IgD-negative memory B cell (primary cell): ENCODE measurements at regions not wholly inside any gene's neighbourhood (a gene's known extent, or its start where the extent isn't known, plus 50 kb on each side); places are given as distances from the start of the nearest gene placed in this dataset.

ENCODE experiments used
- H3K27ac Mint-ChIP-seq, 3 donors: one replicate each; pipeline ENCODE4 v1.8.0; 2020 to 2022; ENCODE audit warnings: mild to moderate bottlenecking in 3 of 3, mixed read lengths in 3 of 3, moderate library complexity in 1 of 3
- H3K27me3 Mint-ChIP-seq: one replicate; pipeline ENCODE4 v1.8.0; 2021; ENCODE audit warnings: mixed read lengths
- H3K36me3 Mint-ChIP-seq: one replicate; pipeline ENCODE4 v1.8.0; 2020; ENCODE audit warnings: mild to moderate bottlenecking, mixed read lengths
- H3K4me1 Mint-ChIP-seq, 3 donors: one replicate each; pipeline ENCODE4 v1.8.0; 2020 to 2022; ENCODE audit warnings: mixed read lengths in 3 of 3, mild to moderate bottlenecking in 1 of 3
- H3K4me3 Mint-ChIP-seq, 4 donors: one replicate each; pipeline ENCODE4 v1.8.0; 2020 to 2022; ENCODE audit warnings: mild to moderate bottlenecking in 4 of 4, mixed read lengths in 4 of 4, moderate library complexity in 3 of 4
- H3K9me3 Mint-ChIP-seq, 3 donors: one replicate each; pipeline ENCODE4 v1.8.0; 2020 to 2021; ENCODE audit warnings: mixed read lengths in 3 of 3, mild to moderate bottlenecking in 1 of 3

DNA sequence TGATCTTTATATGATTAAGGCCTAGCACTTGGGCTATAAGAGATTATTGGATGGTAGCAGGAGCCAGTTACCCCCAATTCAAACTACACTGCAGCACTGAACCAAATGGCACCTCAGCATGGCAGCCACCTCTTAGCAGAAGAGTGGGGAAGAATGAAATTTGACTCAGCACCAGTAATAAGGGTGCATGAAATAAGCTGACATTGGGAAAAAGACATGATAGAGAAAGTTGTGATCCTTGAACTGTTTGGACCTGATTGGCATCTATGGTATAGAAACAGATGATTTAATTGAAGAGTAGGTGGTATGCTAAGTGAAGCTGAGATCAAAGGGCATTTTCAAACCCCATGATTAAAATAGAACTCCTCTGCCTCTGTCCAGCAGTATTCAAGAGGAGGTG, 389.5 kb downstream of the FOXG1 start:
- H3K9me3 Mint-ChIP-seq: peaks cover 0 to 6% (median 5%) of the 10 kb centered on the region in 3 donors
- no peaks in the 10 kb centered on the region for H3K36me3 Mint-ChIP-seq
- H3K27ac Mint-ChIP-seq: no peak overlapping the region
- no peaks in the 10 kb centered on the region for H3K27me3 Mint-ChIP-seq
- no peaks in the 10 kb centered on the region for H3K4me1 Mint-ChIP-seq
- no peak overlapping the region for H3K4me3 Mint-ChIP-seq

DNA sequence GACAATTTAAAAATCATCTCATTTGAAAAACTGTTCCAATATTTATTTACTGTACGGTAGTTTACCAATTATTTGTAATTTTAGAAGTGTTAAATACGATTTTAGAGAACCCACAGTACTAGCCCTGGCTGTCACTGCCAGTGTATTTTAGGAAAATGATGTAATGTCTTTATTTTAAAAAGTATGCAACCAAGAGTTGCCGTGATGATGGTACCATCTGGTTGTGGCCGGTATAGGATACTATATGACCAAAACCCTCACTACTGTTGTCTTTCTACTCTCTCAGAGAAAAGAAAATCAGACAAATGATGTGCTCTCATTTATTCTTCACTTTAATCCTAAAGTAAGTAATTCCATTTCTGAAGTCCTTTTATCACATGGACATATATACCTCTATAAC, 395.0 kb downstream of the FOXG1 start:
- Mint-ChIP-seq H3K27ac (no peak overlapping the region), H3K4me3 (no peak overlapping the region), H3K4me1 (no peaks in the 10 kb centered on the region), H3K9me3 (no peaks in the 10 kb centered on the region), H3K36me3 (no peaks in the 10 kb centered on the region), H3K27me3 (no peaks in the 10 kb centered on the region)

DNA sequence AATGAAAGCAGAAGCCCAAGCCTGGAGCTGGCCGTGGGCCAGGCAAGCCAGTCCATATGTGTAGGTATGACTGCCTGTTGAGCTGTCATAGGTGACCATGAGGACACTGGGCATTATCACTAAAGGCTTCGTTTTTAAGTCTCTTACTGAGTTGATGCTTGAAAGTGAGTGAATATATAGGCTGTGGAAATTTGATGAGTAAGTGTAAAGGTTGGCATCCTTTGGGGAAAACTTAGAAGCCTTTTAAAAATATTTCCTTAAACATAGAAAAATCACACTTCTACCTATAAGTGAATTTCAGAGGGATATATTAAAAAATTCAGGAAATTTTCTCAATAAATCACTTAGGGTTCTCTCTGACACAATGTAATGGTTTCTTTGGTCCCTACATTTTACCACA, 396.5 kb downstream of the FOXG1 start:
- Mint-ChIP-seq H3K4me1 (no peaks in the 10 kb centered on the region), H3K4me3 (no peak overlapping the region), H3K27me3 (no peaks in the 10 kb centered on the region), H3K27ac (no peak overlapping the region), H3K36me3 (no peaks in the 10 kb centered on the region), H3K9me3 (no peaks in the 10 kb centered on the region)

DNA sequence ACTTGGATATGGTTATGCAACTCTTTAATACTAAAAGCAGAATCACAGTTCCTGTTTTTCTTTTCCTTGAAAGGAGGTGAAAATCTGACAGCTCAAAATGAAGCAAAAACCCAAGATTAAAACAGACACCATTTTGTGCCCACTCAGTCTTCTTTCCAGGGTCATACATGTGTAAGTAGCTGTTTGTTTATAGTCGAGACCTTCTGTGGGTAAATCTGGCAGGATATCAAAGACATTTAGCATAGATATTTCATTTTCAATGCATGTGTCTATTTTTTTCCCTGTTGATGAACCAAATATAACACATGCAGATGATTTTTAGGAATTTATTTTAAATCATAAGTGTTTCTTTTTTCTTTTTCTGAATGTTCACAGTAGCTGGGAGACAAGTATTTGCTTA, 398.8 kb downstream of the FOXG1 start:
- Mint-ChIP-seq H3K27ac (no peak overlapping the region), H3K27me3 (no peaks in the 10 kb centered on the region), H3K4me1 (no peaks in the 10 kb centered on the region), H3K36me3 (no peaks in the 10 kb centered on the region), H3K9me3 (no peaks in the 10 kb centered on the region), H3K4me3 (no peak overlapping the region)

DNA sequence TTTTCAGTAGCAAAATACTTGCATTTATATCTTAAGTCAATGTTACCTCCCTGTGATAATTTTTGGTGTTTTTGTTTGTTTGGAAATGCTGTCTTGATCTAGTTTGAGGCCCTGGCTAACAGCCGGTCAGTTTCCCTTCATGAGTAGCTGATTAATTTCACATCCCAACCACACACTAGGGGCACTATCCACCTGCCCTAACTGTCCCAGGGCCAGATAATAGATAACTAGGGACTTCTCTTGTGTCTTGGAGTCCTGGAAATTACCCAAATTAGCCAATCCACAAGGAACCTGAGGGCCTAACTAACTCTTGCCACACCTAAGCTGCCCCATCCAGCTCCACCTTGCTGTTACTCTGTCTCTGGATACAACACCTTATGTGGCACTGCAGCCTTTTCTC, 399.9 kb downstream of the FOXG1 start:
- H3K4me3 Mint-ChIP-seq: no peak overlapping the region
- no peak overlapping the region for H3K27ac Mint-ChIP-seq
- H3K27me3 Mint-ChIP-seq: no peaks in the 10 kb centered on the region
- H3K4me1 Mint-ChIP-seq: no peaks in the 10 kb centered on the region
- H3K36me3 Mint-ChIP-seq: no peaks in the 10 kb centered on the region
- H3K9me3 Mint-ChIP-seq: no peaks in the 10 kb centered on the region

DNA sequence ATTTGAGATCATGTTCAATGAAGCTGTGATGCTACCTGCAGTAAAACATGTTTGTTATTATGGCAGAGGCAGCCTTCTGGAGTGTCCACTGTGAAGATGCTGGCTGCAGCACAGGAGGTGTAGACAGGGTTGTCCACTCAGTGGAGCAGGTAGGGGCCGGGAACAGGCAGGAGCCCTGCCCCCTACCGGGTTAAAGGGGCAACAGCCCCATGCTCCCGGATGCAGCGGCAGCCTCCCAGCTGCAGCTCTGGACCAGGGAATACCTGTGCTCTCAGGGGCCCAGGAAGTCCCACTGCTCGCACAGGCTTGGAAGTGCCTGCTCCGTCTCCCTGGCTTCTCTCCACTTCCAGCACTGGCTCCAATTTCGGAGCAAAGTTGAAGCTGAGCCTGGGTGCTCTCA, 401.6 kb downstream of the FOXG1 start:
- Mint-ChIP-seq H3K4me1 (no peaks in the 10 kb centered on the region), H3K27me3 (no peaks in the 10 kb centered on the region), H3K36me3 (no peaks in the 10 kb centered on the region), H3K4me3 (no peak overlapping the region), H3K9me3 (no peaks in the 10 kb centered on the region), H3K27ac (no peak overlapping the region)

DNA sequence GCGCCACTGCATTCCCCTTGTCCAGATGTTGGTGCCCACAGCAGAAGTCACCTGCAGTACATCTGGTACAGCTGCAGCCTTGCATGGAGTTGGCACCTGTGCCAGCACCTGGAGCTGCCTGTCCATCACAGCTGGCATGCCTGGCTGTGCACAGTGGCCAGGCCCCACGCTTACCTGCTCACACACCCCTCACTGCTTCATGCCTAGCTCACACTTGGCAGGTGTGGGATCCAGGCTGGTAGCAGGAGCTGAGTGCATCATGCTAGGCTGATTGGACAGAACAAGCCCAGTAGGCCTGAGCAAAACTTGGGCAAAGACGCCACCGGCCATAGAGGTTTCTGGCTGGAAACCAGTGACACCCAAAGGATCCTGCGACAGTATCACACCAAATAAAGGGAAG, 402.8 kb downstream of the FOXG1 start:
- no peak overlapping the region for H3K4me3 Mint-ChIP-seq
- H3K9me3 Mint-ChIP-seq: no peaks in the 10 kb centered on the region
- no peaks in the 10 kb centered on the region for H3K36me3 Mint-ChIP-seq
- H3K4me1 Mint-ChIP-seq: no peaks in the 10 kb centered on the region
- H3K27me3 Mint-ChIP-seq: no peaks in the 10 kb centered on the region
- H3K27ac Mint-ChIP-seq: no peak overlapping the region

DNA sequence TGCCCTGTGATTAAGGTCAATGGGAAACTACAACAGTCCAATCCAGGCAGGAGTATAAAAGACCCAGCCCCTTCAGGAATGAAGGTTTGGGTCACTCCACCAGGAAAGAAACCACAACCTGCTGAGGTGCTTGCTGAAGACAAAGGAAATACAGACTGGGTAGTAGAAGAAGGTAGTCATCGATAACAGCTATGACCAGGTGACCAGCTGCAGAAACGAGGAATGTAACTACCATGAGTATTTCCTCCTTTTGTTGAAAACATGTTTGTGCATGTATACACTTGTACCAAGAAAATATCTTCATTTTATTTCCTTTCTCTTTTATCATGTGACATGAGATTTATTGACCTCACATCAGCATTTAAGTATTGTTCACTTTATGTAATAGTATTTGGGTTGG, 409.1 kb downstream of the FOXG1 start:
- Mint-ChIP-seq H3K27ac (no peak overlapping the region), H3K27me3 (no peaks in the 10 kb centered on the region), H3K36me3 (no peaks in the 10 kb centered on the region), H3K4me1 (no peaks in the 10 kb centered on the region), H3K9me3 (peaks cover 0 to 8% (median 6%) of the 10 kb centered on the region in 3 donors), H3K4me3 (no peak overlapping the region)

DNA sequence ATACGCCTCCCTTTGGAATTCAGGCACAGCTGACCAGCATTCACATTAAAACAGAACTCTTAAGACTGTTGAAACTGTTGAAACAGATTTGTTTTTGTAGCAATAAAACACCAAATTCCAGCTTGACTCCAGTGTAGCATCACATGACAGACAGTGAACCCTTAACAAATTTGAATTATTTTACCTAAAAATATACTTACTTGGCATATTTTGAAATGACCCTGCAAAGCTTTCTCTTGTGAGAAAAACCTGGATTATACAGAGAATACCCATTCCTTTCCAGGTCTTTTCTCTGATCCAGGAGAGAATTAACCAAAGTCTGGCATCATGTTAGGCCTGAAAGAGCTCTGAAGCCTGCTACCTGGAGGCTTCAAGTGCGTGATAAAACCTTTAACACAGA, 410.3 kb downstream of the FOXG1 start:
- Mint-ChIP-seq H3K27ac (no peak overlapping the region), H3K4me3 (no peak overlapping the region), H3K36me3 (no peaks in the 10 kb centered on the region), H3K27me3 (no peaks in the 10 kb centered on the region), H3K9me3 (peaks cover 0 to 8% (median 6%) of the 10 kb centered on the region in 3 donors), H3K4me1 (no peaks in the 10 kb centered on the region)

DNA sequence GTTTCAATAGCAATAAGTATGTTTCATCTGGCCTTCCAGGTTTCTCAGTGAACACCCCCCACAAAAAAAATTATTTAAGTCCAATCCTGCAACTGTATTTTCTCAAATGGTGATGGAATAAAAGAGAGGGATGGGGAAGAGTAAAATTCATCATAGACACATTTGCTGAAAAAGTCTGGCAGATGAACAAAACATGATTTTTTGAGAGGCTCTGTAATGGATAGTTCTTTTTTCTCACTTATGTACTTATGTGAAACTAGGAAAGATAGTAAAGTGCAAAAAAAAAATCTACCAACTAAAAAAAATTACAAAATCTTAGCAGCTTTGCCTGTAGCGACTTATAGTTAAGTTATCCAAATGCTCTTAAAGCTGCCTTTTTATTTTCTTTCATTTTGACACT, 412.4 kb downstream of the FOXG1 start:
- H3K27ac Mint-ChIP-seq: no peak overlapping the region
- H3K4me1 Mint-ChIP-seq: no peaks in the 10 kb centered on the region
- H3K4me3 Mint-ChIP-seq: no peak overlapping the region
- no peaks in the 10 kb centered on the region for H3K27me3 Mint-ChIP-seq
- H3K36me3 Mint-ChIP-seq: no peaks in the 10 kb centered on the region
- peaks cover 0 to 8% (median 6%) of the 10 kb centered on the region in 3 donors for H3K9me3 Mint-ChIP-seq

DNA sequence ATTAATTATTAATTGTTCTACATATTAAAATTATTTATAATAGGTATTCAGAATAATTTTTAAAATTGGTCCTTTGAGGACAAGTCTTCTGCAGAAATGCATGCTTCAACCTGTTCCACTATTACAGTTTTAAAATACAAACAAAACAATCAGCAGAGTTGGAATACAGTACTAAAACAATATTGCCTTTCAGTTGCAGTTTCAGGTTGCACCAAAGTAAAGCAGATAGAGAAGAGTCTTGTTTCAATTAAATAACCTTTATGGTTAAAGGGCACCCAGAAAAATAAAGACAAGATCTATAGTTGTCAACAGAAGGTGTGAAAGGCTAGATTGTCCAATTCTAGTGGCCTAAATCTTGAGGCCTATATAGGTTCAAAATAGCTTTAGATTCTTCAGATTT, 424.5 kb downstream of the FOXG1 start:
- Mint-ChIP-seq H3K4me3 (no peak overlapping the region), H3K36me3 (no peaks in the 10 kb centered on the region), H3K27me3 (no peaks in the 10 kb centered on the region), H3K9me3 (peaks cover 2 to 8% (median 8%) of the 10 kb centered on the region in 3 donors), H3K27ac (no peak overlapping the region), H3K4me1 (no peaks in the 10 kb centered on the region)

DNA sequence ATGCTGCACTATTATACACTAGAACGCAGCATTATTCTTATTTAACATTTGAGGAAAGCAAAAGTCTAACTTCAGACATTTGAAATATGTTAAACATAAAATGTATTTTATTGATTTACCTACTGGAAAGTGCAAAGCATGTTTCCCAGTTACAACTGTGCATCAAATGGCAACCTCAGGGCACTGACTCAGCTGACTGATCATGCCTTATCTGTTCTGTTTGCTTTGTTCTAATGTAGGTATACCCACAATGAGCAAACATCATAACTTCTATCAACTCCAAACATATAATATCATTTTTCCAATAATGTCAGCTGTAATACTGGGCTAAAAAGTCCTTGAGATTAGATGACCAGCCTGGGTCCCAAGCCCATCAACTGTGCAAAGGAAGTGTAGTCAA, 431.0 kb downstream of the FOXG1 start:
- Mint-ChIP-seq H3K4me1 (no peaks in the 10 kb centered on the region), H3K4me3 (no peak overlapping the region), H3K9me3 (peaks cover 0 to 4% (median 0%) of the 10 kb centered on the region in 3 donors), H3K27ac (no peak overlapping the region), H3K36me3 (no peaks in the 10 kb centered on the region), H3K27me3 (no peaks in the 10 kb centered on the region)

DNA sequence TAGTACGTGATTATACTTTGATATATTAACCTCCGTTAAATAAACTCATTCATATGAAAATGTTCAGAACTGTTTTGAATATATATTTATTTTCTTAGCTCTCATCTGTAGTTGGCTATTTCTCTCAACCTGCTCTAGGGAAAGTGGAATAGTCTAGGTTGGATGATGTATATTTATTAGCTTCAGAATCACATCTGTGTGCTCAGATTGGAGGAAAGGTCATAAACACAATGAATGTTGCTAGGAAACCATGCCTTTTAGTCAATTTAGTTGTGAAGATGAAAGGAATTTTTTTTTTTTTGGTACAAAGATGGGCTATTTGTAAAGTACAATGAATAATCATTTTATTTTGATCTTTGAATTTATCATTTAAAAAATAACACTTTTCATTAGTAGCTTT, 439.1 kb downstream of the FOXG1 start:
- Mint-ChIP-seq H3K4me3 (no peak overlapping the region), H3K9me3 (peaks cover 4 to 7% (median 5%) of the 10 kb centered on the region in 3 donors), H3K27ac (no peak overlapping the region), H3K4me1 (no peaks in the 10 kb centered on the region), H3K36me3 (no peaks in the 10 kb centered on the region), H3K27me3 (no peaks in the 10 kb centered on the region)

DNA sequence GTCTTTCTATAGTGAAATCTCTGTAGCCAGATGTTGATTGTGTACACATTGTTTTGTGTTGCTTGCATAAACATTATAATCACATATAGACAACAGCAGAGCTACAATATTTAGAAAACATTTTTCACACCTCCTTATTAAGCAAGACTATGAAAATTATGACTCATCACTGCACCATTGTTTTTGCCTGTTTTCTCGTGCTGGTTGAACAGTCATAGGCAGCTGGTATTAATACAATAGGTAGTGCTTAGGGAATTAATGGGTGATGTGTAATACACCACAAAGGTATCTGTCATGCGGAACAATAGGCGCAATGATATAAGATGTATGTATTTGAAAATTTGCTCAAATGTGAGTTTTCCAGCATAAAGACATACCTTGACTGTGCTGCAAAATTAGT, 449.3 kb downstream of the FOXG1 start:
- peaks cover 0 to 8% (median 0%) of the 10 kb centered on the region in 3 donors for H3K9me3 Mint-ChIP-seq
- no peaks in the 10 kb centered on the region for H3K4me1 Mint-ChIP-seq
- H3K27me3 Mint-ChIP-seq: no peaks in the 10 kb centered on the region

DNA sequence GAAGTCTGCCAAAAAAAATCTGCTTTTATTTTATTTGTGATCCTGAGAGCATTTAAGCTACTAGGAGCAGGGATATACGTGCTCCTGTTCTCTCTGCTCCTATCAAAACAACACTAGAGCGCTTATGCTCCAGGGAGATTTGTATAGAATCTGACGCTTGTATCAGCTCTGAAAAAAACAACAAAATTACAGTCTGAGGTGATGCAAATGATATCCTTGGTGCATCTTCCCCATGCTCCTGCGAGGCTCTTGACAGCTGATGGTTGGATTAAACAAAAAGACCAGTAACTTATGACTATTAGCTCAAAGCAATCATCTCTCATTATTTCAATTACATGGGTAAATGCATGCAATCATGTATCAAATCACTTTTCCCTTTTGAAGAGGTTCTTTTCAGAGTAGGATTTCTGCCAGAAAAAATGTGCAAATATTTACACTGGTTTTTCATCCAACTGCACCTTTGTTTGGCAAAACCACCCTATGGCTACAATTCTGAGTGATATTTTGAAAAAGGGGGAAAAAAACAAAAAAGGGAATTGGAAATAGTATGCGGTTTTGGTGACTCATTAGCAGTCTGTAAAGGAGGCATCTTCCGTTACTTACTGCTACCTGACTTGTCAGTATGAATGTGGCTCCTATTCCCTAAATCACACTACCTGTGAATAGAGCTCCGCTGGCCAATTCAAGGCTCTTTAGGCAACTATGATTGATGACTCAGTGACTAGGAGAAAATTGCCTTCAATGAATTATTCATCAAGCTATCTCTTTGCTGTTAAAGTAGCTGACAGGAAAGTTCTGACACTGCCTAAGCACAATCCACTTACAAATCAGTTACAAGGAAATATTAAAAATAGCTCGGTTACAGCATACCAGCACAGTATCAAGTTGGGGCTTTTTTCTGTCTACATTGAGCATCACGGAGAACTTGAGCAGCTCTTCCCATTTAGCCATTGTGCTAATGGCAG, 450.0 kb downstream of the FOXG1 start:
- Mint-ChIP-seq H3K9me3 (peaks cover 0 to 8% (median 0%) of the 10 kb centered on the region in 3 donors), H3K36me3 (no peaks in the 10 kb centered on the region), H3K4me1 (no peaks in the 10 kb centered on the region), H3K27ac (peak overlapping the region in 1 of 3 donors; percentile 34), H3K27me3 (no peaks in the 10 kb centered on the region), H3K4me3 (no peak overlapping the region)

More for the DNA sequence above, 449.3 kb downstream of the FOXG1 start:
- Mint-ChIP-seq H3K4me3 (no peak overlapping the region), H3K36me3 (no peaks in the 10 kb centered on the region), H3K27ac (no peak overlapping the region)

DNA sequence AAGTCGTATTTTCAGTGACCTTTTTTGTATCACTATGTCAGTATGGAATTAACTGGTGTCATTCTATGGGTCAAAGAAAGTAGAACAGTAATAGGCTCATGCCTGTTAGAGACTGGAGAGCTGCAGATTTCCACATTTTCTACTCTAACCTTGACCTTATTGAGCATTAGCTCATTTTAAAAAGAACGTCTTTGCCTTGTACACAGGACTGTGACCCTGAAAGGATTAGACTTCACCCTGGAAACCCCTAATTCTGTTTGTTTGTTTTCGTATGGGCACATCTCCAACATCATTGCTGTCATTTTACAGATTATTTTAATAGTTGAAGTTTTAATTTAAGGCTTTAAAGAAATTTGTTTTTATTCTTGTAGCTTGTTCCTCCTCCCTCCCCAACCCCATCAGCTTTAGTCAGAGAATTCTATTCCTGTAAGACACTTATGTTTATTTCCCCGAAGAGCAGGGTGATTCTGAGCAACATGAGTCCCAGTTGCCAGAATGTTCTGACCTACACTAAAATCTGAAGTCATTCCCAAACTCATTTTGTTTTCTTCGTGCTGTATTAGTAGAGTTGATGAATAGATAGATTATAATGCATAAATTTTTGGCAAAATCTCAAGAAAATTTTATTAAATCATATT, 451.3 kb downstream of the FOXG1 start:
- no peaks in the 10 kb centered on the region for H3K36me3 Mint-ChIP-seq
- no peak overlapping the region for H3K4me3 Mint-ChIP-seq
- H3K27ac Mint-ChIP-seq: no peak overlapping the region
- H3K4me1 Mint-ChIP-seq: no peaks in the 10 kb centered on the region
- no peaks in the 10 kb centered on the region for H3K27me3 Mint-ChIP-seq
- H3K9me3 Mint-ChIP-seq: peaks cover 0 to 8% (median 0%) of the 10 kb centered on the region in 3 donors
